HL-60 (cell line): ENCODE measurements at regions not wholly inside any gene's neighbourhood (a gene's known extent, or its start where the extent isn't known, plus 50 kb on each side); places are given as distances from the start of the nearest gene placed in this dataset.

Experiments
- DNase-seq, 2 experiments: peaks; one replicate each; pipeline ENCODE4 v3.0.0-alpha.2; 2010 to 2020; ENCODE audit warnings: low read depth in 1 of 2, low spot score in 1 of 2
- H3K27ac ChIP-seq: fragments of 250-450 bp; sonication (Bioruptor Pico); replicated peaks from 2 replicates; pipeline ENCODE4 v1.5.1; 2020; ENCODE audit warnings: mild to moderate bottlenecking, moderate library complexity
- H3K27me3 ChIP-seq: fragments of 250-450 bp; sonication (Bioruptor Pico); 2 replicates; pipeline ENCODE4 v1.5.1; 2021; ENCODE audit warnings: mild to moderate bottlenecking, moderate library complexity; ENCODE audit not compliant: insufficient read depth, poor library complexity, severe bottlenecking
- H3K4me3 ChIP-seq: replicated peaks from 2 replicates; pipeline ENCODE4 v1.5.1; 2011; ENCODE audit warnings: mild to moderate bottlenecking, control low read depth, low read length; ENCODE audit not compliant: insufficient read depth
- GABPA ChIP-seq: IDR thresholded peaks from 2 replicates; pipeline ENCODE4 v1.6.1; 2012; ENCODE audit warnings: low read depth
- POLR2AphosphoS5 ChIP-seq: IDR thresholded peaks from 2 replicates; pipeline ENCODE4 v1.6.1; 2012; ENCODE audit warnings: low read depth
- SPI1 ChIP-seq: IDR thresholded peaks from 2 replicates; pipeline ENCODE4 v1.6.1; 2012; ENCODE audit warnings: low read depth, mild to moderate bottlenecking, borderline replicate concordance
- TF ChIP-seq, protein P1 (sequence below): IDR thresholded peaks from one replicate; pipeline ENCODE4 v1.5.1; 2011; ENCODE audit warnings: low read length, control low read depth, inconsistent platforms; ENCODE audit not compliant: insufficient read depth
- TF ChIP-seq, protein P2 (sequence below): IDR thresholded peaks from 2 replicates; pipeline ENCODE4 v1.6.1; 2012; ENCODE audit warnings: low read depth; ENCODE audit not compliant: insufficient replicate concordance

DNA sequence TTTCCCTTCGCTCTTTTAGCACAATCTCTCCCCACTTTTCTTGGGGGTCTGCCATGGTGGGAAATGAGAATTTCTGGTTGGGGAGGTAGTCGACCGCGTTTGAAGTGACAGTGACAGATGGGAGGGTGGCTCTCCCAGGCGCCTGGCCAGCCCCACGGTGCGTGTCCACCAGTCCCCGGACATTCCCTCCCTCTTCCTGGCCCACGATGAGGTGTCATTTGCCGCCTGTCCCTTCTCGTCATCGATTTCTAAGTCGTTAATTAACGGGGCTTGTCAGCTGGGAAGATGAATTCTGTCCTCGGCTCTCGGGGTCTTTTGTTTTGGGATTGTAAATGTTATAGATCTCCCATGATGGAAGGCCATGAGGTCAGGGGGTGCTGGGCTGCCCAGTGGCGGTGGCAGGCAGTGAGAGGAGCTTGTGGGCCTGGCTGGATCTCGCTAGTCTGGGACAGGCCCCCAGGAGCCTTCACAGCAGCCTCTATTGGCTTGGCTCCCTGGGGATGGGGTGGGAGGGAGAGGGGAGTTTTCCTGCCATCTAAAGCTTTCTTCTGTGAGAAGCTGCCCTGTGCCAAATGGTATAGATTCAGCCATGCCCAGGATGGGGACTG is 164.2 kb downstream of the MRM1 start:
- Histone ChIP-seq H3K27ac (no peak overlapping the region), H3K27me3 (no peaks in the 10 kb centered on the region), H3K4me3 (no peak overlapping the region)
- TF ChIP-seq, protein P1, sequence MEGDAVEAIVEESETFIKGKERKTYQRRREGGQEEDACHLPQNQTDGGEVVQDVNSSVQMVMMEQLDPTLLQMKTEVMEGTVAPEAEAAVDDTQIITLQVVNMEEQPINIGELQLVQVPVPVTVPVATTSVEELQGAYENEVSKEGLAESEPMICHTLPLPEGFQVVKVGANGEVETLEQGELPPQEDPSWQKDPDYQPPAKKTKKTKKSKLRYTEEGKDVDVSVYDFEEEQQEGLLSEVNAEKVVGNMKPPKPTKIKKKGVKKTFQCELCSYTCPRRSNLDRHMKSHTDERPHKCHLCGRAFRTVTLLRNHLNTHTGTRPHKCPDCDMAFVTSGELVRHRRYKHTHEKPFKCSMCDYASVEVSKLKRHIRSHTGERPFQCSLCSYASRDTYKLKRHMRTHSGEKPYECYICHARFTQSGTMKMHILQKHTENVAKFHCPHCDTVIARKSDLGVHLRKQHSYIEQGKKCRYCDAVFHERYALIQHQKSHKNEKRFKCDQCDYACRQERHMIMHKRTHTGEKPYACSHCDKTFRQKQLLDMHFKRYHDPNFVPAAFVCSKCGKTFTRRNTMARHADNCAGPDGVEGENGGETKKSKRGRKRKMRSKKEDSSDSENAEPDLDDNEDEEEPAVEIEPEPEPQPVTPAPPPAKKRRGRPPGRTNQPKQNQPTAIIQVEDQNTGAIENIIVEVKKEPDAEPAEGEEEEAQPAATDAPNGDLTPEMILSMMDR = no peak
- TF ChIP-seq, protein P2, sequence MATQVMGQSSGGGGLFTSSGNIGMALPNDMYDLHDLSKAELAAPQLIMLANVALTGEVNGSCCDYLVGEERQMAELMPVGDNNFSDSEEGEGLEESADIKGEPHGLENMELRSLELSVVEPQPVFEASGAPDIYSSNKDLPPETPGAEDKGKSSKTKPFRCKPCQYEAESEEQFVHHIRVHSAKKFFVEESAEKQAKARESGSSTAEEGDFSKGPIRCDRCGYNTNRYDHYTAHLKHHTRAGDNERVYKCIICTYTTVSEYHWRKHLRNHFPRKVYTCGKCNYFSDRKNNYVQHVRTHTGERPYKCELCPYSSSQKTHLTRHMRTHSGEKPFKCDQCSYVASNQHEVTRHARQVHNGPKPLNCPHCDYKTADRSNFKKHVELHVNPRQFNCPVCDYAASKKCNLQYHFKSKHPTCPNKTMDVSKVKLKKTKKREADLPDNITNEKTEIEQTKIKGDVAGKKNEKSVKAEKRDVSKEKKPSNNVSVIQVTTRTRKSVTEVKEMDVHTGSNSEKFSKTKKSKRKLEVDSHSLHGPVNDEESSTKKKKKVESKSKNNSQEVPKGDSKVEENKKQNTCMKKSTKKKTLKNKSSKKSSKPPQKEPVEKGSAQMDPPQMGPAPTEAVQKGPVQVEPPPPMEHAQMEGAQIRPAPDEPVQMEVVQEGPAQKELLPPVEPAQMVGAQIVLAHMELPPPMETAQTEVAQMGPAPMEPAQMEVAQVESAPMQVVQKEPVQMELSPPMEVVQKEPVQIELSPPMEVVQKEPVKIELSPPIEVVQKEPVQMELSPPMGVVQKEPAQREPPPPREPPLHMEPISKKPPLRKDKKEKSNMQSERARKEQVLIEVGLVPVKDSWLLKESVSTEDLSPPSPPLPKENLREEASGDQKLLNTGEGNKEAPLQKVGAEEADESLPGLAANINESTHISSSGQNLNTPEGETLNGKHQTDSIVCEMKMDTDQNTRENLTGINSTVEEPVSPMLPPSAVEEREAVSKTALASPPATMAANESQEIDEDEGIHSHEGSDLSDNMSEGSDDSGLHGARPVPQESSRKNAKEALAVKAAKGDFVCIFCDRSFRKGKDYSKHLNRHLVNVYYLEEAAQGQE = no peak
- TF ChIP-seq GABPA (no peak), SPI1 (no peak), POLR2AphosphoS5 (no peak)
- no peak for DNase-seq

DNA sequence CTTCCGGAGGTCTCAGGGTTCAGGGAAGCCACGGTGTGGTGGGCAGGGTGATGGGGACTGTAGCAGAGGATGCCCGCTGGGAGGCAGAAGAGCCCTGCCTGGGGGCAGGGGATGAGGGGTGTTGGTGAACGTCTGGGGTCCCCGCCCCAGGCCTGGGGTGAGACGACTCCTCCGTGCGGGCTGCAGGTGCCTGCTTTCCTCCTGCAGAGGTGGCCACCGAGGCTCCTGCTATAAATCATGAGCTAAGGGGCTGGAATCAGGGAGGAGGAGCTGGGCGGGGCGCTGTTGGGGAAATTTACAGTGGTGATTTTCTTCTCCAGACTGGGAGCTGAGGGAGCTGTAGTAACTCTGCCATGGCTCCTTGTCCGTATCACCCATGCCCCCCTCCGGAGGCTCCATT is 167.0 kb downstream of the MRM1 start:
- TF ChIP-seq, protein P1 = no peak
- TF ChIP-seq, protein P2 = no peak
- no peak for TF ChIP-seq GABPA
- no peak for TF ChIP-seq SPI1
- TF ChIP-seq POLR2AphosphoS5 = no peak
- DNase-seq = no peak
- Histone ChIP-seq H3K27ac (no peak overlapping the region), H3K4me3 (no peak overlapping the region), H3K27me3 (peaks cover 5% of the 10 kb centered on the region)

DNA sequence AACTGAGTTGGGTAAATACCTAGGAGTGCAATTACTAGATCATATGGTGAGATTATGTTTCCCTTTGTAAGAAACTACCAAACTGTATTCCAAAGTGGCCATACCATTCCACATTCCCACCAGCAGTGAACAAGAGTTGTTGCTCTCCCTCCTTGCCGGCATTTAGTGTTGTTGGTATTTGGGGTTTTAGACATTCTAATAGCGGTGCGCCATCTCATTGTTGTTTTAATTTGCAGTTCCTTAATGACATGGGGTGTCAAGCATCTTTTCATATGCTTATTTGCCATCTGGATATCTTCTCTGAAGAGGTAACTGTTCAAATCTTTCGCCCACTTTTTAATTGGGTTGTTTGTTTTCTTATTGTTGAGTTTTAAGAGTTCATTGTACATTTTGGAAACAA is 164.2 kb upstream of the LHX1 start:
- DNase-seq = no peak
- H3K27ac ChIP-seq = no peak overlapping the region
- H3K4me3 ChIP-seq = no peak overlapping the region
- peaks cover 5% of the 10 kb centered on the region for H3K27me3 ChIP-seq
- TF ChIP-seq, protein P1 = no peak
- no peak for TF ChIP-seq SPI1
- TF ChIP-seq POLR2AphosphoS5 = no peak
- TF ChIP-seq GABPA = no peak
- TF ChIP-seq, protein P2 = no peak
